ENCODE measurements at regions not wholly inside any gene's neighbourhood (a gene's known extent, or its start where the extent isn't known, plus 50 kb on each side); places are given as distances from the start of the nearest gene placed in this dataset.

DNA sequence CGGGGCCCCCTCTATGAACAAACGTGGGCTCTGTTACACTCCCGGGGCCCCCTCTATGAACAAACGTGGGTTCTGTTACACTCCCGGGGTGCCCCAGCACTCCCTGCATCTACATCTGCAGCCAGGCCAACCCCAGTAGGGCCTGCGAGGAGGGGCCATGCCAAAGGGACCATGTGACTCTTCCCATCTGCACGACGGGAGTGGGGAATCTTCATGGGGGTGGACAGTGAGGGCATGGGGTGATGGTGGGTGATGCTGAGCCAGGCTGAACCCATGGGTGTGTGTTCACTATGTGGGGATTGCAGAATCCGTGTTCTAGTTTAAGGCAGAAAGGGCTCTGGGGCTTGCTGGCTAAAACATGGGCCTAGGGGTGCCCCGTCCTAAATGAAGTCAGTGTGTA is 69.9 kb upstream of the ARHGEF7 start:
- TF ChIP-seq, protein P1, sequence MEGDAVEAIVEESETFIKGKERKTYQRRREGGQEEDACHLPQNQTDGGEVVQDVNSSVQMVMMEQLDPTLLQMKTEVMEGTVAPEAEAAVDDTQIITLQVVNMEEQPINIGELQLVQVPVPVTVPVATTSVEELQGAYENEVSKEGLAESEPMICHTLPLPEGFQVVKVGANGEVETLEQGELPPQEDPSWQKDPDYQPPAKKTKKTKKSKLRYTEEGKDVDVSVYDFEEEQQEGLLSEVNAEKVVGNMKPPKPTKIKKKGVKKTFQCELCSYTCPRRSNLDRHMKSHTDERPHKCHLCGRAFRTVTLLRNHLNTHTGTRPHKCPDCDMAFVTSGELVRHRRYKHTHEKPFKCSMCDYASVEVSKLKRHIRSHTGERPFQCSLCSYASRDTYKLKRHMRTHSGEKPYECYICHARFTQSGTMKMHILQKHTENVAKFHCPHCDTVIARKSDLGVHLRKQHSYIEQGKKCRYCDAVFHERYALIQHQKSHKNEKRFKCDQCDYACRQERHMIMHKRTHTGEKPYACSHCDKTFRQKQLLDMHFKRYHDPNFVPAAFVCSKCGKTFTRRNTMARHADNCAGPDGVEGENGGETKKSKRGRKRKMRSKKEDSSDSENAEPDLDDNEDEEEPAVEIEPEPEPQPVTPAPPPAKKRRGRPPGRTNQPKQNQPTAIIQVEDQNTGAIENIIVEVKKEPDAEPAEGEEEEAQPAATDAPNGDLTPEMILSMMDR (conservative IDR thresholded peaks at IDR 0.05): no peak
- Mint-ChIP-seq H3K4me1 (no peaks in the 10 kb centered on the region), H3K9me3 (peaks cover 29% of the 10 kb centered on the region), H3K27me3 (ENCODE audit: insufficient read depth) (no peaks in the 10 kb centered on the region), H3K4me3 (no peak overlapping the region), H3K27ac (no peak overlapping the region), H3K36me3 (ENCODE audit: low read depth) (no peaks in the 10 kb centered on the region)
- H3K4me3 ChIP-seq (ENCODE audit: low read length): no peak overlapping the region
- H3K4me1 ChIP-seq (ENCODE audit: control insufficient read depth, insufficient read depth, low read length): no peaks in the 10 kb centered on the region
- H3K36me3 ChIP-seq (ENCODE audit: control insufficient read depth, insufficient read depth, low read length): no peaks in the 10 kb centered on the region
- no peaks in the 10 kb centered on the region for H3K27me3 ChIP-seq (ENCODE audit: control insufficient read depth, insufficient read depth, low read length, poor library complexity, severe bottlenecking)
- DNase-seq: no peak
- H3K9ac ChIP-seq (ENCODE audit: extremely low read depth, low read length, poor library complexity, severe bottlenecking): no peak overlapping the region
- 84 to 91% methylated on average over 3 to 10 of the region's 10 CpGs for WGBS, 2 experiments (ENCODE audit: insufficient coverage in 1 of 2, insufficient read length in 1 of 2)
- peaks cover 8% of the 10 kb centered on the region for H3K9me3 ChIP-seq (ENCODE audit: control insufficient read depth, low read length)
- H3K27ac ChIP-seq (ENCODE audit: low read depth, low read length): no peak overlapping the region

DNA sequence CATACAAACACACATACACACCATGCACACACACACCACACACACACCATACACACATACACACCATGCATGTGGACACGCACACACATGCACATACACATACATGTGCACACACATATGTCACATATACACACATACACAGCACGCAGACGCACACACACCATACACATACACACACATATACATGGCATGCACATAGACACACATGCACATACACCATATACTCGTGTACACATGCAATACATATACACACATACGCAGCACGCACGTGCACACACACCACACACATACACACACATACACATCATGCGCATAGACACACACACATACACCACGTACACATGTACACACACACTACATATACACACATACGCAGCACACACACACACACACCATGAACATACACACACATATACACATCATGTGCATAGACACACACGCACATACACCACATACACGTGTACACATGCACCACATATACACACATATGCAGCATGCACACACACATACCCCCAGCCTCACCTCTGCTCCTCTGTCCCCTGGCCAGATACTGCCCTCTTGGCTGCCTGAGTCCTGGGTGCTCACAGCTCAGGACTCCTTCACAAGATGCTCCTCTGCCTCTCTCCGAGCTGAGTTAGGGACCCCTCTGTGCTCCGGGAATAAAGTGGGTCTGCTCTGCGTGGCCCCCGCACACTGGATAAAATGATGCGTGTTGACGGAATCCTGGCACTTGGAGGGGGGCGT is 70.9 kb upstream of the ARHGEF7 start:
- H3K4me3 Mint-ChIP-seq: no peak overlapping the region
- no peak overlapping the region for H3K27ac Mint-ChIP-seq
- no peaks in the 10 kb centered on the region for H3K27me3 Mint-ChIP-seq (ENCODE audit: insufficient read depth)
- Histone ChIP-seq H3K27me3 (ENCODE audit: control insufficient read depth, insufficient read depth, low read length, poor library complexity, severe bottlenecking) (no peaks in the 10 kb centered on the region), H3K4me1 (ENCODE audit: control insufficient read depth, insufficient read depth, low read length) (no peaks in the 10 kb centered on the region), H3K27ac (ENCODE audit: low read depth, low read length) (no peak overlapping the region), H3K4me3 (ENCODE audit: low read length) (no peak overlapping the region), H3K9ac (ENCODE audit: extremely low read depth, low read length, poor library complexity, severe bottlenecking) (no peak overlapping the region), H3K36me3 (ENCODE audit: control insufficient read depth, insufficient read depth, low read length) (no peaks in the 10 kb centered on the region), H3K9me3 (ENCODE audit: control insufficient read depth, low read length) (peaks cover 8% of the 10 kb centered on the region)
- H3K4me1 Mint-ChIP-seq: no peaks in the 10 kb centered on the region
- TF ChIP-seq, protein P1 (conservative IDR thresholded peaks at IDR 0.05): no peak
- no peaks in the 10 kb centered on the region for H3K36me3 Mint-ChIP-seq (ENCODE audit: low read depth)
- 92 to 95% methylated on average over 17 to 19 of the region's 19 CpGs for WGBS, 2 experiments (ENCODE audit: insufficient coverage in 1 of 2, insufficient read length in 1 of 2)
- peaks cover 29% of the 10 kb centered on the region for H3K9me3 Mint-ChIP-seq
- no peak for DNase-seq

DNA sequence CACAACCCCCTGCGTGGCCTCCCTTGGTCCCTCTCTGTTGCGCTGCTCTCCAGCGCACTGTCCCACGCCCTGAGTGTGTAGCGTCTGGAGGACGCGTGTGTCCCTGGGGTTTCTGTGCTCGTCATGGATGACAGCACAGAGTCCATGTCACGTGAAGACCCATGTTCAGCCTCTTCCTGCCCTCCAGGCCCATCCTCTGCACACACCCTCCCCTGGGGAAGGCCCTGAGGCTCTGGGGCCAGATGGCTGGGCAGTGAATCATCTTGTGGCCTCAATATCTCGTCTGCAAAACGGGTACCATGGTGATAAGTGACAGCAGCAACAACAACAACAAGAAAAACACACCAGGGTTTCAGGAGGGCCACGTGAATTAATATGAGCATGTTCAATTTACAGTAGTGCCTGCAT is 71.5 kb upstream of the ARHGEF7 start:
- no peaks in the 10 kb centered on the region for H3K27me3 Mint-ChIP-seq (ENCODE audit: insufficient read depth)
- no peak for DNase-seq
- H3K27ac ChIP-seq (ENCODE audit: low read depth, low read length): no peak overlapping the region
- WGBS, 2 experiments (ENCODE audit: insufficient coverage in 1 of 2, insufficient read length in 1 of 2): 91 to 94% methylated on average over 10 to 12 of the region's 12 CpGs
- no peak overlapping the region for H3K27ac Mint-ChIP-seq
- H3K27me3 ChIP-seq (ENCODE audit: control insufficient read depth, insufficient read depth, low read length, poor library complexity, severe bottlenecking): no peaks in the 10 kb centered on the region
- TF ChIP-seq, protein P1 (conservative IDR thresholded peaks at IDR 0.05): no peak
- H3K4me1 Mint-ChIP-seq: no peaks in the 10 kb centered on the region
- peaks cover 8% of the 10 kb centered on the region for H3K9me3 ChIP-seq (ENCODE audit: control insufficient read depth, low read length)
- no peak overlapping the region for H3K4me3 Mint-ChIP-seq
- H3K9ac ChIP-seq (ENCODE audit: extremely low read depth, low read length, poor library complexity, severe bottlenecking): no peak overlapping the region
- no peaks in the 10 kb centered on the region for H3K36me3 Mint-ChIP-seq (ENCODE audit: low read depth)
- no peaks in the 10 kb centered on the region for H3K36me3 ChIP-seq (ENCODE audit: control insufficient read depth, insufficient read depth, low read length)
- no peaks in the 10 kb centered on the region for H3K4me1 ChIP-seq (ENCODE audit: control insufficient read depth, insufficient read depth, low read length)
- H3K4me3 ChIP-seq (ENCODE audit: low read length): no peak overlapping the region
- H3K9me3 Mint-ChIP-seq: peaks cover 29% of the 10 kb centered on the region

Measured in endodermal cell (in vitro differentiated cells).